ENCODE measurements at regions not wholly inside any gene's neighbourhood (a gene's known extent, or its start where the extent isn't known, plus 50 kb on each side); places are given as distances from the start of the nearest gene placed in this dataset.

GRCh38 chr6:71465096-71465495, 176.5 kb downstream of the OGFRL1 start:
- TF ChIP-seq CTCF (IDR thresholded peaks at IDR 0.05; ENCODE audit: borderline replicate concordance, insufficient read depth, low read depth, low read length) = no peak
- H3K4me3 ChIP-seq (ENCODE audit: low read depth, low read length) = no peak overlapping the region

- no peak overlapping the region for H3K4me3 ChIP-seq (ENCODE audit: low read depth, low read length)
- no peak for TF ChIP-seq CTCF (IDR thresholded peaks at IDR 0.05; ENCODE audit: borderline replicate concordance, insufficient read depth, low read depth, low read length)
These were observed 177.8 kb downstream of the OGFRL1 start for GRCh38 chr6:71466362-71466761.

- H3K4me3 ChIP-seq (ENCODE audit: low read depth, low read length) = no peak overlapping the region
- no peak for TF ChIP-seq CTCF (IDR thresholded peaks at IDR 0.05; ENCODE audit: borderline replicate concordance, insufficient read depth, low read depth, low read length)
These were observed 179.4 kb downstream of the OGFRL1 start for GRCh38 chr6:71468038-71468437.

GRCh38 chr6:71468841-71469700, 180.5 kb downstream of the OGFRL1 start:
- no peak overlapping the region for H3K4me3 ChIP-seq (ENCODE audit: low read depth, low read length)
- no peak for TF ChIP-seq CTCF (IDR thresholded peaks at IDR 0.05; ENCODE audit: borderline replicate concordance, insufficient read depth, low read depth, low read length)

- no peak overlapping the region for H3K4me3 ChIP-seq (ENCODE audit: low read depth, low read length)
- TF ChIP-seq CTCF (IDR thresholded peaks at IDR 0.05; ENCODE audit: borderline replicate concordance, insufficient read depth, low read depth, low read length) = no peak
These were observed 183.1 kb downstream of the OGFRL1 start for GRCh38 chr6:71471718-71472117.

- H3K4me3 ChIP-seq (ENCODE audit: low read depth, low read length) = no peak overlapping the region
- no peak for TF ChIP-seq CTCF (IDR thresholded peaks at IDR 0.05; ENCODE audit: borderline replicate concordance, insufficient read depth, low read depth, low read length)
These were observed 185.3 kb downstream of the OGFRL1 start for GRCh38 chr6:71473926-71474325.

- TF ChIP-seq CTCF (IDR thresholded peaks at IDR 0.05; ENCODE audit: borderline replicate concordance, insufficient read depth, low read depth, low read length) = no peak
- H3K4me3 ChIP-seq (ENCODE audit: low read depth, low read length) = no peak overlapping the region
These were observed 186.3 kb downstream of the OGFRL1 start for GRCh38 chr6:71474942-71475341.

Data from GM12875 (cell line).